H1 (cell line): ENCODE measurements at regions not wholly inside any gene's neighbourhood (a gene's known extent, or its start where the extent isn't known, plus 50 kb on each side); places are given as distances from the start of the nearest gene placed in this dataset.

ENCODE experiments used
- CTCF ChIA-PET: fragments of 300-600 bp; sonication (Branson Sonifier 250); formaldehyde crosslinking; loops from one replicate; lab custom pipeline; 2021; ENCODE audit not compliant: partially characterized antibody; lab: Charles Lee
- POLR2A ChIA-PET: fragments of 300-600 bp; sonication (Branson Sonifier 250); formaldehyde crosslinking; loops from one replicate; lab custom pipeline; 2021; ENCODE audit warnings: inconsistent platforms; ENCODE audit not compliant: partially characterized antibody; lab: Charles Lee
- DNase-seq, 2 experiments: peaks; one replicate each; pipeline versions ENCODE4 v3.0.0 to v3.0.0-alpha.2; 2010 to 2022; ENCODE audit warnings: low spot score in 2 of 2, low read depth in 1 of 2, mixed read lengths in 1 of 2
- FAIRE-seq: peaks from 2 replicates; lab custom pipeline; 2011; peaks lifted over from hg19 to GRCh38; lab: Jason Lieb, UNC
- H2AFZ ChIP-seq: 2 replicates; pipeline ENCODE4 v1.8.1; 2012; ENCODE audit warnings: low read length, inconsistent platforms
- H2AK5ac ChIP-seq: 2 replicates; pipeline ENCODE4 v1.6.1; 2013; ENCODE audit warnings: low read depth, low read length
- H2BK120ac ChIP-seq: replicated peaks from 2 replicates; pipeline ENCODE3; 2013; ENCODE audit warnings: low read depth, low read length, inconsistent platforms
- H2BK12ac ChIP-seq: 2 replicates; pipeline ENCODE4 v1.6.1; 2013; ENCODE audit warnings: low read depth, low read length
- H2BK15ac ChIP-seq: 2 replicates; pipeline ENCODE4 v1.6.1; 2013; ENCODE audit warnings: low read length
- H2BK20ac ChIP-seq: 2 replicates; pipeline ENCODE4 v1.6.1; 2013; ENCODE audit warnings: low read length
- H2BK5ac ChIP-seq: 2 replicates; pipeline ENCODE4 v1.6.1; 2013; ENCODE audit warnings: low read depth, low read length
- H3K14ac ChIP-seq: 2 replicates; pipeline ENCODE4 v1.6.1; 2013; ENCODE audit warnings: inconsistent platforms; ENCODE audit not compliant: insufficient read length
- H3K18ac ChIP-seq: 2 replicates; pipeline ENCODE4 v1.6.1; 2013; ENCODE audit warnings: low read length; ENCODE audit errors: extremely low read depth
- H3K23ac ChIP-seq: 2 replicates; pipeline ENCODE4 v1.6.1; 2013; ENCODE audit warnings: inconsistent platforms; ENCODE audit not compliant: insufficient read length
- H3K23me2 ChIP-seq: 2 replicates; pipeline ENCODE4 v1.6.1; 2013; ENCODE audit warnings: low read depth, low read length
- H3K27ac ChIP-seq: 2 replicates; pipeline ENCODE4 v1.6.1; 2011; ENCODE audit warnings: low read depth, low read length, inconsistent platforms
- H3K27me3 ChIP-seq, 4 experiments: replicated peaks in 1 of 4; 1 replicate in 1 of 4; 2 replicates in 3 of 4; pipeline versions ENCODE4 v1.6.1 to v1.8.1; 2011 to 2013; ENCODE audit warnings: low read length in 3 of 4, mild to moderate bottlenecking in 3 of 4, inconsistent platforms in 2 of 4, mixed read lengths in 2 of 4, moderate library complexity in 1 of 4; ENCODE audit not compliant: control insufficient read depth in 3 of 4, insufficient read depth in 3 of 4; ENCODE audit errors: extremely low read depth in 1 of 4
- H3K36me3 ChIP-seq, 4 experiments: 2 replicates each; pipeline versions ENCODE4 v1.6.1 to v1.8.1; 2011 to 2013; ENCODE audit warnings: mild to moderate bottlenecking in 4 of 4, low read length in 3 of 4, moderate library complexity in 2 of 4, control low read depth in 1 of 4, inconsistent platforms in 1 of 4; ENCODE audit not compliant: insufficient read depth in 4 of 4, control insufficient read depth in 2 of 4
- H3K4ac ChIP-seq: replicated peaks from 2 replicates; pipeline ENCODE3; 2013; ENCODE audit warnings: low read length, low read depth, mixed read lengths, inconsistent platforms; ENCODE audit not compliant: insufficient read length
- H3K4me1 ChIP-seq, 4 experiments: replicated peaks in 1 of 4; 1 replicate in 1 of 4; 2 replicates in 3 of 4; pipeline versions ENCODE4 v1.6.1 to v1.8.1; 2011 to 2013; ENCODE audit warnings: low read length in 3 of 4, inconsistent platforms in 2 of 4, mixed read lengths in 1 of 4; ENCODE audit not compliant: insufficient read depth in 4 of 4, control insufficient read depth in 3 of 4
- H3K4me2 ChIP-seq, 2 experiments: 2 replicates each; pipeline versions ENCODE4 v1.6.1 to v1.8.1; 2011 to 2013; ENCODE audit warnings: low read depth in 2 of 2, low read length in 2 of 2, control low read depth in 1 of 2, inconsistent platforms in 1 of 2, mild to moderate bottlenecking in 1 of 2; ENCODE audit not compliant: insufficient read depth in 1 of 2
- H3K4me3 ChIP-seq, 4 experiments: fragments of 200-600, 300-600 bp in 1 of 4; sonication (generic), shearing (Covaris generic), sonication (Bioruptor Twin) in 1 of 4; 2 replicates each; pipeline versions ENCODE4 v1.5.1 to v1.8.1; 2011 to 2016; ENCODE audit warnings: low read length in 4 of 4, low read depth in 3 of 4, control low read depth in 2 of 4, inconsistent platforms in 2 of 4, mild to moderate bottlenecking in 2 of 4, mixed read lengths in 1 of 4, moderate library complexity in 1 of 4; ENCODE audit not compliant: insufficient read depth in 2 of 4; ENCODE audit errors: extremely low read depth in 1 of 4
- H3K56ac ChIP-seq: replicated peaks from 2 replicates; pipeline ENCODE3; 2013; ENCODE audit warnings: low read depth, mild to moderate bottlenecking, mixed read lengths, low read length, inconsistent platforms; ENCODE audit not compliant: insufficient read length
- H3K79me1 ChIP-seq: 2 replicates; pipeline ENCODE4 v1.6.1; 2013; ENCODE audit warnings: low read depth, low read length, control low read depth
- H3K79me2 ChIP-seq, 2 experiments: 2 replicates each; pipeline versions ENCODE4 v1.6.1 to v1.8.1; 2012 to 2013; ENCODE audit warnings: low read length in 2 of 2, mild to moderate bottlenecking in 2 of 2, inconsistent platforms in 1 of 2; ENCODE audit not compliant: insufficient read depth in 2 of 2, control insufficient read depth in 1 of 2
- H3K9ac ChIP-seq, 4 experiments: replicated peaks in 1 of 4; 1 replicate in 1 of 4; 2 replicates in 3 of 4; pipeline versions ENCODE4 v1.6.1 to v1.8.1; 2011 to 2013; ENCODE audit warnings: low read depth in 3 of 4, low read length in 3 of 4, control low read depth in 2 of 4, mild to moderate bottlenecking in 2 of 4, moderate library complexity in 2 of 4, inconsistent platforms in 1 of 4; ENCODE audit errors: extremely low read depth in 1 of 4
- H3K9me3 ChIP-seq, 2 experiments: 2 replicates each; pipeline versions ENCODE4 v1.6.1 to v1.8.1; 2012 to 2013; ENCODE audit warnings: mild to moderate bottlenecking in 2 of 2, moderate library complexity in 2 of 2, control low read depth in 1 of 2, inconsistent platforms in 1 of 2, low read depth in 1 of 2, low read length in 1 of 2, mixed read lengths in 1 of 2; ENCODE audit not compliant: insufficient read depth in 2 of 2
- H4K20me1 ChIP-seq, 2 experiments: replicated peaks in 1 of 2; 2 replicates each; pipeline versions ENCODE3 to v1.8.1; 2011 to 2013; ENCODE audit warnings: inconsistent platforms in 2 of 2, low read length in 2 of 2, mild to moderate bottlenecking in 1 of 2; ENCODE audit not compliant: insufficient read depth in 2 of 2, control insufficient read depth in 1 of 2
- H4K5ac ChIP-seq: 2 replicates; pipeline ENCODE4 v1.6.1; 2013; ENCODE audit warnings: low read length, low read depth, mixed read lengths, inconsistent platforms; ENCODE audit not compliant: insufficient read length
- H4K8ac ChIP-seq: 2 replicates; pipeline ENCODE4 v1.8.0; 2013; ENCODE audit warnings: mild to moderate bottlenecking, moderate library complexity, low read length, inconsistent platforms; ENCODE audit not compliant: insufficient read depth; ENCODE audit errors: extremely low read depth
- H4K91ac ChIP-seq: replicated peaks from 2 replicates; pipeline ENCODE3; 2013; ENCODE audit warnings: low read length, mixed read lengths, inconsistent platforms; ENCODE audit not compliant: insufficient read length
- BRCA1 ChIP-seq: IDR thresholded peaks from 2 replicates; pipeline ENCODE4 v1.6.1; 2012; ENCODE audit warnings: low read depth, low read length, improper control_type of control experiment
- CHD1 ChIP-seq: IDR thresholded peaks from 2 replicates; pipeline ENCODE4 v1.6.1; 2012; ENCODE audit warnings: low read depth, low read length, improper control_type of control experiment
- KDM5A ChIP-seq: fragments of 200-600 bp; IDR thresholded peaks from 2 replicates; pipeline ENCODE4 v1.7.1; 2012; ENCODE audit warnings: mild to moderate bottlenecking, low read length, inconsistent platforms, mixed read lengths
- PHF8 ChIP-seq: fragments of 200-600 bp; sonication (generic); conservative IDR thresholded peaks from 2 replicates; pipeline ENCODE4 v1.7.1; 2012; ENCODE audit warnings: low read depth, mild to moderate bottlenecking, inconsistent platforms, low read length, moderate library complexity
- SUZ12 ChIP-seq: fragments of 200-600 bp; sonication (generic); IDR thresholded peaks from 2 replicates; pipeline ENCODE4 v1.6.1; 2012; ENCODE audit warnings: mild to moderate bottlenecking, inconsistent platforms, low read length, moderate library complexity, mixed read lengths
- TAF1 ChIP-seq: IDR thresholded peaks from 2 replicates; pipeline ENCODE4 v1.6.1; 2011; ENCODE audit warnings: mild to moderate bottlenecking, low read depth, low read length
- WGBS, 2 experiments: shearing (Covaris generic) in 1 of 2; methylation state at CpG; one replicate each; pipeline versions ENCODE4 v1.1.6 to v1.1.7; 2013 to 2015; ENCODE audit warnings: low lambda C conversion rate in 2 of 2, mixed read lengths in 2 of 2, inconsistent platforms in 1 of 2, low coverage in 1 of 2, missing lambda C conversion rate in 1 of 2; ENCODE audit not compliant: insufficient replicate concordance in 2 of 2, insufficient coverage in 1 of 2, insufficient read length in 1 of 2; ENCODE audit errors: extremely low coverage in 1 of 2, missing lambda C conversion rate in 1 of 2; 5-methylcytosine and 5-hydroxymethylcytosine counted together

- no peak overlapping the region for H2BK20ac ChIP-seq
- CTCF ChIA-PET: interaction anchor here (0.7 to 5.3 kb wide), 8 partner anchors 7 to 168 kb away, joined by 3 to 25 read pairs (median 4); partner anchors contain the start of gene MGAT5B
These were observed 104.5 kb upstream of the SEC14L1 start for GRCh38 chr17:77036136-77036840.

More at GRCh38 chr17:77036136-77036840, 104.5 kb upstream of the SEC14L1 start:
- H3K56ac ChIP-seq: no peak overlapping the region
- H4K5ac ChIP-seq: no peak overlapping the region
- H2BK120ac ChIP-seq: no peak overlapping the region
- H3K18ac ChIP-seq: no peak overlapping the region
- H3K79me1 ChIP-seq: no peaks in the 10 kb centered on the region
- no peak for DNase-seq
- H3K79me2 ChIP-seq: no peaks in the 10 kb centered on the region
- no peak for FAIRE-seq
- H3K4ac ChIP-seq: no peak overlapping the region
- peaks cover 2 to 6% of the 10 kb centered on the region in 2 experiments; a peak in 3 of 4 replicates for H3K9me3 ChIP-seq
- WGBS, 2 experiments: 87% methylated on average over 16 of the region's 16 CpGs; no CpG with 5 or more reads in 1 of the 2 experiments
- no peak overlapping the region for H3K23ac ChIP-seq
- H2AK5ac ChIP-seq: no peak overlapping the region
- H3K4me2 ChIP-seq: no peak overlapping the region
- no peak overlapping the region for H2BK12ac ChIP-seq
- POLR2A ChIA-PET: no interaction called here
- no peaks in the 10 kb centered on the region for H3K27me3 ChIP-seq
- TF ChIP-seq KDM5A (no peak), BRCA1 (no peak), PHF8 (no peak), CHD1 (no peak), TAF1 (no peak), SUZ12 (no peak)
- H3K27ac ChIP-seq: no peak overlapping the region
- no peak overlapping the region for H4K91ac ChIP-seq
- H3K9ac ChIP-seq: no peak overlapping the region
- no peaks in the 10 kb centered on the region for H3K36me3 ChIP-seq
- H3K14ac ChIP-seq: no peak overlapping the region
- H4K8ac ChIP-seq: no peak overlapping the region; the same call in 1 of the 2 replicates
- H2AFZ ChIP-seq: no peak overlapping the region
- no peak overlapping the region for H3K4me3 ChIP-seq
- H3K4me1 ChIP-seq: no peaks in the 10 kb centered on the region
- no peaks in the 10 kb centered on the region for H3K23me2 ChIP-seq
- H2BK5ac ChIP-seq: no peak overlapping the region
- H4K20me1 ChIP-seq: no peaks in the 10 kb centered on the region
- H2BK15ac ChIP-seq: no peak overlapping the region
